Osteocyte (in vitro differentiated cells): ENCODE measurements at regions not wholly inside any gene's neighbourhood (a gene's known extent, or its start where the extent isn't known, plus 50 kb on each side); places are given as distances from the start of the nearest gene placed in this dataset.

ENCODE experiments used
- DNase-seq: peaks from one replicate; pipeline ENCODE4 v3.0.0; 2021; ENCODE audit warnings: mixed read lengths; ENCODE audit not compliant: unreplicated experiment; ENCODE audit errors: extremely low spot score
- H3K27ac Mint-ChIP-seq: one replicate; pipeline ENCODE4 v1.8.0; 2021; ENCODE audit warnings: mild to moderate bottlenecking, mixed read lengths; ENCODE audit not compliant: unreplicated experiment
- H3K27me3 Mint-ChIP-seq: one replicate; pipeline ENCODE4 v1.8.0; 2021; ENCODE audit warnings: mixed read lengths; ENCODE audit not compliant: unreplicated experiment
- H3K36me3 Mint-ChIP-seq: one replicate; pipeline ENCODE4 v1.8.0; 2021; ENCODE audit warnings: mixed read lengths; ENCODE audit not compliant: unreplicated experiment
- H3K4me1 Mint-ChIP-seq: one replicate; pipeline ENCODE4 v1.8.0; 2021; ENCODE audit warnings: mixed read lengths; ENCODE audit not compliant: unreplicated experiment
- H3K4me3 Mint-ChIP-seq: one replicate; pipeline ENCODE4 v1.8.0; 2021; ENCODE audit warnings: mild to moderate bottlenecking, moderate library complexity, mixed read lengths; ENCODE audit not compliant: unreplicated experiment
- H3K9me3 Mint-ChIP-seq: one replicate; pipeline ENCODE4 v1.8.0; 2021; ENCODE audit warnings: mixed read lengths; ENCODE audit not compliant: unreplicated experiment
- CTCF ChIP-seq: fragments of 200-600 bp; sonication (generic); IDR thresholded peaks from 2 replicates; pipeline ENCODE4 v1.5.0; 2021; ENCODE audit warnings: antibody characterized with exemption, mild to moderate bottlenecking, moderate library complexity

GRCh38 chr12:69150083-69150795 lies 89.1 kb upstream of the CPSF6 start:
- DNase-seq = peak; percentile 46
- TF ChIP-seq CTCF = no peak
- H3K4me3 Mint-ChIP-seq = no peak overlapping the region
- H3K36me3 Mint-ChIP-seq = no peaks in the 10 kb centered on the region
- H3K4me1 Mint-ChIP-seq = peaks cover 9% of the 10 kb centered on the region
- H3K9me3 Mint-ChIP-seq = no peaks in the 10 kb centered on the region
- H3K27me3 Mint-ChIP-seq = peaks cover 16% of the 10 kb centered on the region
- H3K27ac Mint-ChIP-seq = no peak overlapping the region

- Mint-ChIP-seq H3K4me1 (peaks cover 9% of the 10 kb centered on the region), H3K4me3 (no peak overlapping the region), H3K27me3 (peaks cover 16% of the 10 kb centered on the region), H3K9me3 (no peaks in the 10 kb centered on the region), H3K27ac (no peak overlapping the region), H3K36me3 (no peaks in the 10 kb centered on the region)
- no peak for TF ChIP-seq CTCF
- DNase-seq = peak; percentile 38
Measured at GRCh38 chr12:69150796-69151127, 88.6 kb upstream of the CPSF6 start.

GRCh38 chr12:69151254-69151764 lies 88.1 kb upstream of the CPSF6 start:
- peaks cover 9% of the 10 kb centered on the region for H3K4me1 Mint-ChIP-seq
- H3K36me3 Mint-ChIP-seq = no peaks in the 10 kb centered on the region
- H3K4me3 Mint-ChIP-seq = no peak overlapping the region
- DNase-seq = peak; percentile 30
- H3K27me3 Mint-ChIP-seq = peaks cover 16% of the 10 kb centered on the region
- no peaks in the 10 kb centered on the region for H3K9me3 Mint-ChIP-seq
- H3K27ac Mint-ChIP-seq = no peak overlapping the region
- no peak for TF ChIP-seq CTCF

- peak; percentile 97 for TF ChIP-seq CTCF
- no peaks in the 10 kb centered on the region for H3K27me3 Mint-ChIP-seq
- H3K36me3 Mint-ChIP-seq = no peaks in the 10 kb centered on the region
- DNase-seq = peak; percentile 82
- H3K4me1 Mint-ChIP-seq = peaks cover 14% of the 10 kb centered on the region
- no peak overlapping the region for H3K4me3 Mint-ChIP-seq
- H3K9me3 Mint-ChIP-seq = no peaks in the 10 kb centered on the region
- H3K27ac Mint-ChIP-seq = no peak overlapping the region
Measured at GRCh38 chr12:69154585-69155363, 84.6 kb upstream of the CPSF6 start.

GRCh38 chr12:69157023-69157655 lies 82.2 kb upstream of the CPSF6 start:
- Mint-ChIP-seq H3K4me3 (no peak overlapping the region), H3K27ac (no peak overlapping the region), H3K36me3 (no peaks in the 10 kb centered on the region), H3K4me1 (peaks cover 8% of the 10 kb centered on the region), H3K27me3 (no peaks in the 10 kb centered on the region), H3K9me3 (no peaks in the 10 kb centered on the region)
- DNase-seq = peak; percentile 94
- TF ChIP-seq CTCF = peak; percentile 95
